ENCODE measurements at regions not wholly inside any gene's neighbourhood (a gene's known extent, or its start where the extent isn't known, plus 50 kb on each side); places are given as distances from the start of the nearest gene placed in this dataset.
"Not testable (repeated sequence)": the region's sequence is repeated elsewhere in the genome, so short reads cannot be mapped to it uniquely, and the experiment has no call there.

- DNase-seq = no peak
Observed at GRCh38 chr5:53219610-53220009, 110.1 kb upstream of the MOCS2 start.

DNA sequence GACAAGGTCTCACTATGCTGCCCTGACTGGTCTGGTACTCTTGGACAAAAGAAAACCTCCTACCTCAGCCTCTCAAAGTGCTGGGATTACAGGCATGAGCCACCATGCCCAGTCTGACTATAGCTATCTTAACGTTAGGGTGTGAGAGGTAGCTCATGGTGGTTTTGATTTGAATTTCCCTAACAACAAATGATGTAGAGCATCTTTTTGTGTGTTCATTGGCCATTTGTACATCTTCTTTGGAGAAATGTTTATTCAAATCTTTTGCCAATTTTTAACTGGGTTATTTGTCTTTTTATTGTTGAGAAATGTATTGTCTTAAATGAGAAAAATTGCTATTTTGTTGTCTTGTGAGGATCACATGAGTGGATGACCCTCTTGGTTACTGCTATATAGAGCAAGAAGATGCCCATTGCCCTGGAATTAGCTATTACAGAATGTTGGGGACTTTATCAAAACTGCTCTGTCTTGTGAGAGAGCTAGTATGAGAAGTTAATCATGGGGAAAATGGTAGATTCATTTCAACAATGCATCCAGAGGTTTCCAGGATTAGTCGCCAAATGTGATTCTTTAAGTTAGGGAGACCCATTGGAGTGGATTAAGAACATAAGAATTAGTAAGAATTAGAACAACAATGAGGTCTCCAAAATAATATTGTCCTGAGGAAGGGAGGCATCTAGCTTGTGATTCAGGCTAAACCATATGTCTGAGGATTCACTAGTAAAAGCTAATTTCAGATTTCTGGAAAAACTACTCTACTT is 124.3 kb upstream of the MOCS2 start:
- no peak for DNase-seq

GRCh38 chr5:53236683-53237082 is 127.1 kb upstream of the MOCS2 start:
- DNase-seq = no peak

GRCh38 chr5:53237876-53238275 is 128.3 kb upstream of the MOCS2 start:
- no peak for DNase-seq

GRCh38 chr5:53239301-53239990 is 129.9 kb upstream of the MOCS2 start:
- DNase-seq = no peak

DNA sequence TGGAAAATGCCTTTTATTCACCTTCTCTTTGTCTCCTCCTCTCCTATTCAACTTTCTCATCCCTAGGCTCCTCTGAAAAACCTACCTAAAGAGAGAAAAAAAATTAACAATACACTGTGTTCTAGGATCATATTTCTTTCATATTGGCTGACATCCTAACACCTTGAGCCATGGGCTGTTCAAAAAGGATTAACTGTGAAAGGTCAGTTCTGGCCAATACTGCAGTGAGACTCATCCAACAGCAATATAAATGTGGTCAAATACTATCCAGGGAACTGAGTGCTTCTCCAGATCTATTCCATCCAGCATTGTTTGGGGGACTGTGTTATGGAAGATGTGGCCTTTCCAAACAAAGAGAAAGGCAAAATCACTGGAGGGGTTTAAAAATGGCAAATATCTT is 131.1 kb upstream of the MOCS2 start:
- DNase-seq = no peak

GRCh38 chr5:53241572-53241971 is 132.0 kb upstream of the MOCS2 start:
- no peak for DNase-seq

DNA sequence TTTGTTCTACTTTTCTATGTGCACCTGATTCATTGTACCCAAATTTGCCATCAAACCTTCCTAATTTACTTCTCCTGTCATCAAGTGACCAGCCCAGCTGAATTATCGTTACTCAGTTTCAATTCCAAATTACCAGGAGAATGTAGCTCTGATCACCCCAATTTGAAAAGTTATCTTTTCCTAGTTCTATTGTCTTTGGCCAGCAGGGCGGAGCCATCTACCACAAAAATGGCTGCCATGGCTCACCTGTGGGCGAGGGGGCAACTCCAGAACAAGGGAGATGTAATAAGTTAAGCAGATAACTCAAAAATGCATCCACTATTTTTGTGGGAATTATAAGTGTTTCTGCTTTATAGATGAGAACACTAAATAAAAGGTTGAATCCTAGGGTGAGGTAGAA is 133.8 kb upstream of the MOCS2 start:
- DNase-seq = no peak

DNA sequence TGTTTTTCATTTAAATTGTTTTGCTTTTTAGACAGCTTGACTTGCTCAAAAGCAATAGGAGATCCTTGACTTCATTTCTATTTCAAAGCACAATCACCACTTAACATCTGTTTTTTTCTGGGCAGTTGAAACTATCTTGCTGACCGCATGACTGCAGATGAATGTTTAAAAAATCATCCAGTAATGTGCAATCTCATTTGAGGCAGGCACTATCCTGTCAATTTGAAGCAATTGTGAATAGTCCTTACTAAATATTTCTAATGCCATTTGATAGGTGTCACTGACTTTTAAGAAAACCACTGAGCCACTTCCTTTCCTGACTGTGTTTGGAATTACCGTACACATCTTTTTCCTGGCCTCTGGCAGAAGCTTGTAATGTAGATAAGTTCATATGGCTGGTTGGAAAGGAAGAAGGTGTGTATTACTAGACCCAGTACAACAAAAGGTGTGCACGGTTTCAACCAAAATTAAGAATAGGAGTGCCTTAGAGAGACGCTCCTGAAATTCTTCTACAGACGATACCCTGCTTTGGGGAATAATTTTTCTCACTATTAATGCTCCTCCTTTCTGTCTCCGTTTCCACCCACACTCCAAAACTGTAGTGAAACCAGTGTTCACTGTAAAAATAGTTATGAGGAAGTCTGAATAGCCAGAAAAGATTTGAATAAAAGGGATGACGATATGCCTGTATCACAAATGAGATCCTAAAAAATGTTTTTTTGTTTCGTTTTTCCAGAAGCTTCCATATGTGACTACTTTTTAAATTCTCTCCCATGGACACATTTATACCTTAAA is 136.7 kb upstream of the MOCS2 start:
- DNase-seq = peak; percentile 88

DNA sequence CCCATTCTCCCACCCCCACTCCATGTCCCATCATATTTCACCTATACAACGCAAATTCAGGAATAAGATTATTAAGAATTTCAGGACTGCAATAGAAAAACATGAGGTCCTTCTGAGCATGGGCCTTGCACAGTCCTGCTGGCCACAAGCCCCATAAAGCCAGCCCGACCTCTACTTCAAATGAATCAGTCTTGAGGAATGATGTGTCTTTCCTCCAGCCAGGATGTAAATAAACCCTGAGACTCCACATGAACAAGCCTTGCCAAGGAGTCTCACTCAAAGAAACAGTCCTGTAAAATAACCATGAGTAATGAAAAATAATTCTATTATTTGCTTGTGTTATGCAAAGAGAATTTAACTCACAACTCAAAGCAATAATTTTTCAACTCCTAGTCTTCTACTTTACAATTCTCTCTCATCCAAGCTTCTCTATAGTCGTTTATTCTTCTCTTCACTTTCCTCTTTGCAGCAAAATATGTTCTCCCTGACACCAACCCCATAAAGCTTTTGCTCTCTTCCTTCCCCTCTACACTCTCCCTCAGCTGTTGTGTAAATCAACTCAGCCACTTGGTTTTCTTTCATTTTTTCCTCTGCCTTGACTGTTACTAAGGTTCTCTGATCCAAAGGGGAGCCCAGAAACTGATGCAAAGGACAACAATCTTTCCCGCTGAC is 140.1 kb upstream of the MOCS2 start:
- DNase-seq = no peak

- DNase-seq = no peak
Observed at GRCh38 chr5:53250201-53250550, 140.6 kb upstream of the MOCS2 start.

DNA sequence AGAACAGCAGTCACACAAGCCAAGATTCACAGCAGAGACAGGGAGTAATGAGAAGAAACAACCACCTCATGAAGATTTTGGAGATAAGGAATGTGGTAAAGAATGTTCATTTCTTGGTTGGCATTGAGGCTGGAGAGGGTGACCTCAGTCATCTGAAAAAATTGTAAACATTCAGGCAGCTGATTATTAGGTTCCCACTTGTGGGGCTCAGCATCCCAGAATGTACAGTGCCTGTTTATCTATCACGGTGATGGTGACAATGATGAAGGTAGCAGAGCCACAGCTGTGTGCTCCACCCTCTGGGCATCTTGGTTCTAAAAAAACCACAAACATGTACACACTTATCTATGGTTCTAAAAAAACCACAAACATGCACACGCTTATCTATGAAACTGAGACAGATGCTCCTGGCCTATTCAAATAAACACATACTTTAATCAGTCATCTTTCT is 143.9 kb upstream of the MOCS2 start:
- peak; percentile 93 for DNase-seq

DNA sequence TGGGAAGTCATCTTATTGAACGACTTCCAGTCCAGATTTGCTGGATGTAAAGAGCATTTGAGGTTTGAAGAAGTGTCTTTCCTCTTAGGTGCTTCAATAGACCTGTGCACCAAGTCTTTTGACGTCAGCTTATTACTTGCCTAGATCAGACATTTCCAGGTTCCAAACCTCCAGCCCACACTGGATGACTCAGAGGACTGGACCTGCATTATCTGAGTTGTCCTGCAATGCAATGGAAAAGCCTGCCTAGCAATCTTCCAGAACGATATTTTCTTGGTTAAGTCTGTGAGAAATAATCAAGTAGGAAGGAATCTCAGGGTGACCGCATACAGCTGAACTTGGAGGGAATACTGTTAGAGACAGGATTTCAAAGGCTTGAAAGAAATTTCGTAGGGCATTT is 147.2 kb upstream of the MOCS2 start:
- DNase-seq = no peak

- DNase-seq = no peak
Observed at GRCh38 chr5:53257806-53258373, 148.3 kb upstream of the MOCS2 start.

DNA sequence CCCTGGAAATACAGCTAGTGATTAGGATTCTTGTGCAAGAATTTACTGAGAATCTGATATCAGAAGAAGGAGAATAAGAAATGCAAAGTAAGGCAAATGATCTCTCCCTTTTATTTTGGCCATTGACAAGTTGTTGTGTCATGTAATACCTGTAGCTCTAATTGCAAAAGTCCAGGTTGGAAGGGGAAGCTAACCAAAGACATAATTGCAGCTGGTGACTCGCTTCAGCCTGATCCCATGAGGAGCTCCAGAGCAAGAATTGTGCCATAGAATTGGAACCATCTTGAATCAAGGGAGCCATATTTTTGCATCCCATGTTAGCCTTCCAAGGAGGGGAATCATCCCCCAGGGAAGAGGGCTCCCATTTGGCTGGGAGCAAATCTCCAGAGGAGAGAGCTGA is 149.6 kb upstream of the MOCS2 start:
- no peak for DNase-seq

GRCh38 chr5:53260446-53260845 is 150.9 kb upstream of the MOCS2 start:
- DNase-seq = no peak

DNA sequence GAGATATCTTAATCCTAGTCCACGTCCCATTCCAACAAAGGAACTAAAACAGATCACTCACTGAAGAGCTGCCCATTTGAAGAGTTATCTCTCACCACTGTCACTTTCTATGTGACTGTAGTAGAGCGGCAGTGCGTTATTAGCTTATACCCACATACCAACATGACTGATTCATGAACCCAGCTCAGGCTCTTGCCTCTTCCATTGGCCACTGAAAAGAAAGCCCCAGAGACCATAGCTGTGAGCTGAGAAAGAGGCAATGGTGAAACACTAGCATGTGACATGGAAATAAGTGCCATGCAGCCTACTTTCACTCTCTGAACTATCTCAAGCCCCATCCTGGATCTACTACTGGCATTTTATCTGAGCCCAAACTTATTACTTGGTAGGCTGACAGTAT is 151.7 kb upstream of the MOCS2 start:
- no peak for DNase-seq

- peak; percentile 35 for DNase-seq
Observed at GRCh38 chr5:53262348-53262970, 152.9 kb upstream of the MOCS2 start.

DNA sequence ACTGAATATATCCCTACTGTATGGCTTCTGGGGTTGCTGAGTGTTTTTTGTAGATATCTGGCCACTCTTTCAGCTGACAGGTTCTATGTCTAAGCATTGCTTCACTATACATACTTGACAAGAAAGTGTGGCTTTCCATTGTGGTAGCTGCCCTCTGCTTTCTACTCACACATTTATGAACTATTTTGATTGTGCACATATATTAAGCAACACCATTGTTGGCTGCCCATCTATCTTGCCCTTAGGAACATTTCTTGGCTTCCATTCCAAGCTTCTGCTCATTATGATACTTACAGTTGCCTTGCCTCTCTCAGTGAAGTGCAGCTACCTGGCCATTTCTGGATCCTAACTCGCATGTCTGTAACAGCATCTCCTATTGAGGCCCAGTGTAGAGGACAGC is 153.6 kb upstream of the MOCS2 start:
- no peak for DNase-seq

GRCh38 chr5:53265043-53265442 is 155.5 kb upstream of the MOCS2 start:
- no peak for DNase-seq

- DNase-seq = not testable (repeated sequence)
Observed at GRCh38 chr5:53268241-53268640, 158.7 kb upstream of the MOCS2 start.

GRCh38 chr5:53275666-53276065 is 166.1 kb upstream of the MOCS2 start:
- no peak for DNase-seq

All from hematopoietic multipotent progenitor cell treated with erythropoietin and hydrocortisone succinate and interleukin-3 and kit ligand, for 8 days (in vitro differentiated cells).